GM12891 (cell line): ENCODE measurements at regions not wholly inside any gene's neighbourhood (a gene's known extent, or its start where the extent isn't known, plus 50 kb on each side); places are given as distances from the start of the nearest gene placed in this dataset.

ENCODE experiments used
- DNase-seq: peaks from one replicate; pipeline ENCODE4 v3.0.0; 2011; ENCODE audit warnings: low spot score; ENCODE audit not compliant: insufficient read length
- FAIRE-seq: peaks from 2 replicates; lab custom pipeline; 2011; peaks lifted over from hg19 to GRCh38; lab: Jason Lieb, UNC
- PAX5 ChIP-seq: IDR thresholded peaks from 2 replicates; pipeline ENCODE4 v1.6.1; 2011; ENCODE audit warnings: low read length, moderate library complexity, mild to moderate bottlenecking; ENCODE audit not compliant: insufficient read depth, severe bottlenecking
- POLR2A ChIP-seq: IDR thresholded peaks from 2 replicates; pipeline ENCODE4 v1.6.1; 2011; ENCODE audit warnings: low read depth, low read length, control low read depth
- POLR2AphosphoS5 ChIP-seq: IDR thresholded peaks from 2 replicates; pipeline ENCODE4 v1.6.1; 2011; ENCODE audit warnings: low read depth, low read length, control low read depth
- POU2F2 ChIP-seq: IDR thresholded peaks from 2 replicates; pipeline ENCODE4 v1.6.1; 2011; ENCODE audit warnings: low read depth, mild to moderate bottlenecking, control low read depth, low read length, moderate library complexity
- SPI1 ChIP-seq: IDR thresholded peaks from 2 replicates; pipeline ENCODE4 v1.6.1; 2011; ENCODE audit warnings: low read depth, low read length, control low read depth
- TAF1 ChIP-seq: IDR thresholded peaks from 2 replicates; pipeline ENCODE4 v1.6.1; 2011; ENCODE audit warnings: low read depth, low read length, control low read depth

GRCh38 chr16:51996516-51996915, 550.4 kb downstream of the TOX3 start:
- FAIRE-seq = no peak
- no peak for DNase-seq

GRCh38 chr16:51994597-51994996, 552.3 kb downstream of the TOX3 start:
- no peak for DNase-seq
- TF ChIP-seq TAF1 (no peak), PAX5 (no peak), POU2F2 (no peak), POLR2A (no peak)

More at GRCh38 chr16:51996516-51996915, 550.4 kb downstream of the TOX3 start:
- TF ChIP-seq POU2F2 (no peak), SPI1 (no peak), POLR2A (no peak), TAF1 (no peak), PAX5 (no peak), POLR2AphosphoS5 (no peak)

GRCh38 chr16:51989637-51990230, 557.2 kb downstream of the TOX3 start:
- no peak for TF ChIP-seq POLR2A
- no peak for TF ChIP-seq SPI1
- no peak for TF ChIP-seq POLR2AphosphoS5
- DNase-seq (no peak), FAIRE-seq (no peak)

More at GRCh38 chr16:51994597-51994996, 552.3 kb downstream of the TOX3 start:
- no peak for FAIRE-seq

- TF ChIP-seq SPI1 (no peak), POU2F2 (no peak), POLR2AphosphoS5 (no peak), POLR2A (no peak), TAF1 (no peak), PAX5 (no peak)
- FAIRE-seq = no peak
- no peak for DNase-seq
Measured at GRCh38 chr16:51988977-51989376, 558.0 kb downstream of the TOX3 start.

- TF ChIP-seq POLR2AphosphoS5 (no peak), TAF1 (no peak), POLR2A (no peak), PAX5 (no peak), POU2F2 (no peak), SPI1 (no peak)
- FAIRE-seq (no peak), DNase-seq (no peak)
Measured at GRCh38 chr16:51987519-51987918, 559.4 kb downstream of the TOX3 start.

GRCh38 chr16:51986717-51987116, 560.2 kb downstream of the TOX3 start:
- no peak for DNase-seq
- no peak for FAIRE-seq
- TF ChIP-seq SPI1 (no peak), POLR2A (no peak), TAF1 (no peak), POLR2AphosphoS5 (no peak), PAX5 (no peak), POU2F2 (no peak)

GRCh38 chr16:51986301-51986700, 560.6 kb downstream of the TOX3 start:
- no peak for FAIRE-seq
- no peak for TF ChIP-seq POLR2A
- DNase-seq = no peak

GRCh38 chr16:51985126-51985525, 561.8 kb downstream of the TOX3 start:
- FAIRE-seq (no peak), DNase-seq (no peak)
- no peak for TF ChIP-seq SPI1
- no peak for TF ChIP-seq POLR2AphosphoS5
- TF ChIP-seq POU2F2 = no peak
- TF ChIP-seq TAF1 = no peak
- no peak for TF ChIP-seq POLR2A
- no peak for TF ChIP-seq PAX5

GRCh38 chr16:51984395-51984794, 562.5 kb downstream of the TOX3 start:
- DNase-seq (no peak), FAIRE-seq (no peak)
- no peak for TF ChIP-seq POU2F2
- no peak for TF ChIP-seq POLR2AphosphoS5
- TF ChIP-seq POLR2A = no peak
- no peak for TF ChIP-seq TAF1
- TF ChIP-seq PAX5 = no peak
- TF ChIP-seq SPI1 = no peak
